HG03565 (cell line): ENCODE measurements at regions not wholly inside any gene's neighbourhood (a gene's known extent, or its start where the extent isn't known, plus 50 kb on each side); places are given as distances from the start of the nearest gene placed in this dataset.

Experiments used
- ATAC-seq: cut with Tn5 transposase; IDR thresholded peaks from one replicate; pipeline ENCODE4 v1.9.1; 2021; ENCODE audit warnings: mild to moderate bottlenecking, moderate library complexity; ENCODE audit not compliant: unreplicated experiment

DNA sequence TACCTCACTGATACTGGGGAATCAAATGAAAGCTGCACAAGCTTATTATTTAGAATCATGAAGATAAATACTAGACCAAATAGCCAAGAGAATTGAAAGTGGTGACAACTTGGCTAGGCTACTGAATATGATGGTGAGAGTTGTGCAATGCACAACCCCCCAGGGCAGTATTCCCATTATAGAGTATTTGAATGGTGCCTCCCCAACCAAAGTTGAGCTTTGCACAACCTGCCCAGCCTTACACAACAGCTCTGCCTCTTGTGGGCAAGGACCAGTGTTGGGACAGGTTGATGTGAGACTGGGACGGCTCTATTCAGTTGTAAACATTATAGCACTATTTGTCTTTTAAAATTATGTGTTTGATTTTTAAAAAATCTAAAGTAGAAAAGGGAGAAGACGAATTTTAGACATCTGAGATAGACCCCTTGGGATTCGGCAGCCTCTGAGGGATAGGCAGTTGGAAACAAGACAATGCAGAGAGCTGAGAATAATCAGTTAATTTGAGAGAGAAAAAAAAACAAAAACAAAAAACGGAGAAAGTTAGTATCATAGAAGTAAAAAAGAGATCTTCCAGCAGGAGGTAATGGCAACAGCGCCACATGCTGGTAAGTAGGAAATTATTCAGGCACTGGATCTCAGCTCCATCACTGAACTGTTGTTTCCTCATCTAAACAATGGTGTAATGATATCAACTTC is 91.0 kb upstream of the KCNA3 start:
- no peak for ATAC-seq

DNA sequence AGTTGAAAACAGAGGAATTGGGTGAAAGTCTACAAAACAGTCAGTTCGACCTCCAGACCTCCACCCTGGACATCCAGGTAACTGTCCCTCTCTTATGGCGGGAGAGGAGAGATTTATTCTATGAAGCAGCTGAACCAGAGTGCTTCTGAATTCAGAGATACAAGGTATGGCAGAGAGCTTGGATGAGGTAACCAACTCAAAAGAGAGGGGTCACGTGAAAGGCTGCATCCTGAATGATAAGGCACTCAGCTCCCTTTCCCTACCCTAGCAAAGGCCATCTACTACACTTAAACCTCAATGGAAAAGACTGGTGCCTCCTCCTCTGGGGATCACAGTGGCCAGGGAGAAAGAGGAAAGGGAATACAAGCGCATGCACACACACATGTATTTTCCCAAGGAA is 88.4 kb upstream of the KCNA3 start:
- ATAC-seq = no peak

DNA sequence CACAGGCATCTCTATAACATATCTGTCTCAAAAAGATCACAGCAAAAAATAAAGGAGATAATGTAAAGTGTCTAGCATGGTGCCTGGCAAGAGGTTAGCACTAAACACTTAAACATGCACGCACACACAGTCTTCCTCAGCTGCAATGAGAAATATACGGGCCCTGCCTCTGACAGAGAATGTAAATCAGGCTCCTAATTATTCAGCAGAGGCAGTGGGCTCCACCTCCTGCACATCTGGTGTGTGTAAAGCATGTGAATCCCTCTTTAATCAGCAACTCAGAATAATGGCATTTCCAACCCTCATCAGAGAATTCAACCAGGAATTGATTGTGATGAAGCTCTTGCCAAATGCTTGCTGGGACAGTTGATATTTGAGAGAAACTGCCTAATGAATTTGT is 85.6 kb upstream of the KCNA3 start:
- ATAC-seq = no peak

DNA sequence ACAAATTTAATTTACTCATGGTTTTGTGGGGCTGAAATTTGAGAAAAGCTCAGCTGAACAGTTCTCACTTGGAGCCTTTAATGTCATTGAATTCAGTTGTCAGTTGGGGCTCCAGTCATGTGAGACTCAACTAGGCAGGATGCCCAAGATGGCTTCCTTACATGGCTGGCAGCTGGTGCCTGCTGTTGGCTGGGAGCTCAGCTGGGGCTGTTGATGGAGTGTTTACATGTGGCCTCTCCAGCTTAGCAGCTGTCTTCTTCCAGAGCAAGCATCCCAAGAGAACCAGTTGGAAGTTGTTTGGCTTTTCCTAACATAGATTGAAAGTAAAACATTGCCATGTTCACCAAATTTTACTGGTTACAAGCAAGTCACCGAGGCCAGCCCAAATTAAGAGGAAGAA is 81.8 kb upstream of the KCNA3 start:
- no peak for ATAC-seq

DNA sequence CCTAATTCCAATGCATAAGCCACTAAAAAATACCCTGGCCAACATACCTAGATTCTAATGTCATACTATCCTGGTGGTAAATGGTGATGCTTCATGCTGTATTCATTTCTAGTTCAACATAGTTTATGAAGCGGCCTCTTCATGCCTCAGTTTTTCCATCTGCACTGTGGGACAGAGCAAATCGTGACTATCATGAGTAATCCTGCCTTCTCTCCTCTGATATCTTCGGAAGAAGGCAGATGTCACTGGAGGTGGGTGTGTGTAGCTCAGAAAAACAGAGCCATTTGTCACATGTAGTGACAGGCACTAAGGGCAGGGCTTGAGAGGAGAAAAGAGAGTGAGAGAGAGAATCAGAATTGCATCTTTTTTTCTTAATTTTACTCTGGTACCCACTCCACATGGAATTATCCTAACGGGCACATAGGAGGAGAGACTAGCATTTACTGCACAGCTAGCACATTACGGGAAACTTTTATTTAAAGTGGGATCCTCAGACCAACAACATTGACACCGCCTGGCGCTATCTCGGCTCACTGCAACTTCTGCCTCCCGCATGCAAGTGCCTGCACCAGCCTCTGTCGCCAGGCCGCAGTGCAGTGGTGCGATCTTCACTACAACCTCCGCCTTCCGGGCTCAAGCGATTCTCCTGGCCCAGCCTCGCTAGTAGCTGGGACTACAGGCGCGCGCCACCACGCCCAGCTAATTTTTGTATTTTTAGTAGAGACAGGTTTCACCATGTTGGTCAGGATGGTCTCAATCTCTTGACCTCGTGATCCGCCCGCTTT is 78.4 kb upstream of the KCNA3 start:
- ATAC-seq = no peak

DNA sequence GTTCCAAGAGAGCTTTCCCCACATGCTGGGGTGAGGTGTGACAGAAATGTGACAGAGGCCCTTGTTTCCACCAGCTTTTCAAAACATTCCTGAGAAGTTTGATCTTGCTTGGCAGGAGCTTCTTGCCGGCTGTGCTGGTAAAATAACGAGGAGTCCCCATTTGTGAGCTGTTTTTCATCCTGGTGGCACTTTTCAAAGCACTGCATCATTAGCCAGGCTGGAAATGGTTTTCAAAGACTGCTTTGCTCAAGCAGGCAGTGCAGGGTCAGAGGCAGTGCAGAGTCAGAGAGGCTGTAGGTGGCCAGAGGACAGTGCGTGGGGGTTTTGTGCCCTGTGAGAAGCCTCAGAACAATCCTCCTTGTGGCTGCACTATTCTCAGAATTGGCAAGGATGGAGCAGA is 75.8 kb upstream of the KCNA3 start:
- no peak for ATAC-seq

DNA sequence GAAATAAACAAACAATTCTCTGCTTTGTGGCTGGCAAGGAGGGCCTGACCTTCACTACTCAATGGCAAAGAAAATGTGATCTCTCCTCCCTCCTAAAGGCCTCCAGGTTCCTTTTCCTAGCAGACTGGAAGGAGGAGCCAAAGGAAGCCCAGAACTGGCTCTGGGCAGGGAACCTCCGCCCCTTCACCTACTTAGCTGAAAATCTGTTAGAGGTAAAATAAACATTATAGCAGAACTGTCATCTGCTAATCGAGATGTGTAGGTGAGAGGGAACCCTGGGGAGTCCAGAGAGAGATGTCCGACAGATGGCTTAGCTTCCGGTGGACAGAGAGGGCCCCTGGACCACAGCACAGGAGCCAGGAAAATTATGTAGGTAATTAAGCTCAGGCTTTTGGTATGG is 75.2 kb upstream of the KCNA3 start:
- ATAC-seq = no peak

DNA sequence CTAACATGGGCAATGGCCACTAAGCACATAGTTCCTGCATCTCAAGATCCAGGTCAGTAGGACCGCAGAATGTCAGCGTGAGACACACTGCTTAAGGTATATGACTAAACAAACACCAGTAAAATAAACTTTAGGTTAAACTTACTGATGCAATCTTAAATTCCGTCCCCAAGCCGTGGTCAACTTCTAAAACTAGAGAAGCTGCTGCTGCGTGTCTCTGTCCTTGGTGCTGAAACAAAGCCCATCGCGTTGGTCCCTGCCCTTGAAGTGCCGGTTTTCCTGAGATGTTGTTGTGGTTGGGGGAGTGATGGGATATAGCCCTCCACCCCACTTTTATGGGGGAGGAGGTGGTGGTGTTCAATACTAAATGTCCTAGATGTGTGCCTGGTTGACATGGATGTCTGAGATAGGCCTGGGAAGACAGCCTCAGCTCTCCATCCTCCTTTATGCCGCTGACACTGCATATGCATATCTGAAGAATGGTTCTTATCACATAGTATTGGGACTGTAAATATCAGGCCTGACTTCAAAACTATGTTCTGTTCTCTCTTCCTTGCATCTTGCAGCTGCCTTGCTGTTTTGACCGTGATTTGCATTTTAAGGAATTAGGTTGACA is 72.0 kb upstream of the KCNA3 start:
- ATAC-seq = no peak

DNA sequence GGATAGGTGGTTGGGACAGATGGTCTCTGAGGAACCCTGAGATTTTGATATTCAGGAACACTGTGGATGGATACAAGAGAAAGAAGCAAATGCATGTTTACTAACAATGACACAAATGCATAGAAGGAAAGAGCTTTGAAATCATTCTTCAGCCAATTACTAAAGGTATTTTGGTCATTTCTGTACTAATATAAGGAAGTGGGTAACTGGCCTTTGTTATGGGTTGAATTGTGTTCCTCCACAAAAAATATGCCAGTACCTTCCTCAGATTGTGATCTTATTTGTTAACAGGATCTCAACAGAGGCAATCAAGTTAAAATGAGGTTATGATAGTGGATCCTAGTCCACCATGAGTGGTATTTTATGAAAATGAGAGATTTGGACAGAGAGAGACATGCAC is 68.7 kb upstream of the KCNA3 start:
- no peak for ATAC-seq

DNA sequence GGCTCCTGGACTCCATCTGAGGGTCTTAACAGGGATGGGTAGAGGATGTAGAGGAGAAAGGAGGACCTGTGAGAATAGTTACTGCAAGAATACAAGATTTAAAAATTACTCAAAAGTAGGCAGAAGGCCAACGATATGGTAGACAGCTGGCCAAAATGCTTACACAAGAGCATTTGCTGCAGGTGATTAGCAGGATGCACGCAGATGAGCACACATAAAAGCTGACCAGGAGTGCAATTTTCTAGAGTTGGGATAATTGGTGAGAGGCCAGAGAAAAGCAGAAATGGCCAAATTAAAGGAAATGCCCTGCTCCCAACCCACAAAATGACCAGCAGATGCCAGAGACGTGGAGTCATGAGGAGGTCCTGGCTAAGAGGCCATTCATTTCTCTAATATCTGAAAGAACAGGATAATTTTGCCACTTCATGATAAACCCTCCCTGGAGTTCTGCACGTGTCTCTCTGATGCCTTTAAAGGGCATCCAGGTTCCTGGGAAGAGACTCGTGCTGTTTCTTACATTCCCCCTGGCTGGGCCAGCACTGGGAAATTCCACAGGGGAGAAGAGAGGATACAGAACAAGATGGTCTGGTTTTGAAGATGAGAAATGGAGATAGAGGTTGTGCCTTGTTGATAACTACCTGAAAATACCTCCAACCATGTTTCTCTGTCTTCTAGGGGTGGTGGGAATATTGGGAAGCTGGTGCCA is 62.3 kb upstream of the KCNA3 start:
- no peak for ATAC-seq

DNA sequence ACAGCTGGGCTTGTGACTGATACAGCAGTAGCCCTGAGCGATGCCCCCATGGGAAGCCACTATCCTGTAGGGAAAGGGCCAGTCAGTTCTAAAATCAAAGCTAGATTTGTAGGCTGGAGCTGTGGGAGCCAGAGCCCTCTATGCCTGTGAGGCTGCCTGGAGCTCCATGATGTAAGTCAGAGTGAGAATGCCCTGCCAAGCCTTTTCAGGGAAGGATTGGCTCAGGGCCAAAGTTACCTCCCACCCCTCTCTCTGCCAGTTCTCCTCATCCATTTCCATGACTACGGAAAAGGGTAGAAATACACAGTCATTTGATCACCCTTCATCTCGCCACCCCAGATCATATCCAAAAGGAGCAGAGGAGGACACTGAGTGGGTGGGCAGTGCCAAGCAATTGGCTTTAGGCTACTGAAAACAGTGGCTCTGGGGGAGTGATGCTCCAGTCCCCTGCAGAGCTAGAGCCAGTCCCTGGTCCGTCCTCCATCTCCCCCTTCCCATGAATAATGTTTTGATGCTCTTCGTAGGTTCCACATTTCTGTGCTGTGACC is 59.5 kb upstream of the KCNA3 start:
- no peak for ATAC-seq

DNA sequence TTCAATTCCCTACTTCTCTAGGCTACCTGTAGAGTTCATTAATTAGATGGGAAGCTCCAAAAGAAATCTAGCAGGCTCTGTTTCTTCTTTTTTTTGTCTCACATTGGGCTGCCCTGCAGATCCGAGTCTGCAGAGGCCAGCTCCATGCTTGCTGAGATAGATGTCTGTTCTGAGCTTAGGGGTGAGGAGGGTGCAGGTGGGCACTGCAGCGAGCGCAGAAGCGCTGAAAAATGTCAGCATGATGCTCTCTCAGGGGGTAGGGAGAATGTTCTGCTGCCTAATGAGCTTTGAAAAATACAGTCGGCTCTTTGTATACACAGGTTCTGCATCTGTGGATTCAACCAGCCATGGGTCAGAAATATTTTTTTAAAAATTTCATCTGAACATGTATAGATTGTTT is 56.8 kb upstream of the KCNA3 start:
- no peak for ATAC-seq

DNA sequence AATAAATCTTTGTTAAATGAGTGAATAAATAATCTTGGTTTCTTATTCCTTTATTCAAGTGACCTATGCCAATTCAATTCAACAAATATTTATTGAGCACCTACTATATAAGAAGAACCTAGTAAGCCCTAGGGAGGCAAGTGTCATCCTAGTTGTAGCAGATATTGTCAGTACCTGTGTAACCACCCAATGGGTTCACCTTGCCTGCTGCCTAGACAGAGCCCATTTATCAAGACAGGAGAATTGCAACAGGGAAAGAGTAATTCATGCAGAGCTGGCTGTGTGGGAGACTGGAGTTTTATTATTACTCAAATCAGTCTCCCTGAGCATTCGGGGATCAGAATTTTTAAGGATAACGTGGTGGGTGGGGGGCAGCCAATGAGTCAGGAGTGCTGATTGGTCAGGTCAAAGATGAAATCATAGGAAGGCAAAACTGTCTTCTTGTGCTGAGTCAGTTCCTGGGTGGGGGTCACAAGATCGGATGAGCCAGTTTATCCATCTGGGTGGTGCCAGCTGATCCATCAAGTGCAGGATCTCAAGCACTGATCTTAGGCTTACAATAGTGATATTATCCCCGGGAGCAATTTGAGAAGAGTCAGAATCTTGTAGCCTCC is 53.8 kb upstream of the KCNA3 start:
- ATAC-seq = no peak

DNA sequence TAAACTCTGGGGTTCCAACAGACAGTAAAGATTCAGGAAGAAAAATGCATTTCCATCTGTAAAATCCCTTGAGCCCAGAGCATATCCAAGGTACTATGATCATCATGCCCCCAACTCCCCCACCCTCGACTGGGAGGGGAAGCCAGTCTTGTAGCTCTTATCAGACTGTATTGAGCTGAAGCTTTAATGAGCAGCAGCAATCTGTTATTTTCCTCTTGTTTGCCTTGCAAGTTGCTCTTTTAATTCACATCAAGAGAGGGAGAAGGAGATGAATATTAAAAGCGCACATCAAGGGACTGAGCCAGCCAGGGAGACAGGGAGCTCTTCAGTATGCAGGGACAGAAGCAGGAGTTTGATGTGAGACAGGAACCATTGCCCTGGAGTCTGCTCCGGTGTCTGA is 52.5 kb upstream of the KCNA3 start:
- no peak for ATAC-seq

DNA sequence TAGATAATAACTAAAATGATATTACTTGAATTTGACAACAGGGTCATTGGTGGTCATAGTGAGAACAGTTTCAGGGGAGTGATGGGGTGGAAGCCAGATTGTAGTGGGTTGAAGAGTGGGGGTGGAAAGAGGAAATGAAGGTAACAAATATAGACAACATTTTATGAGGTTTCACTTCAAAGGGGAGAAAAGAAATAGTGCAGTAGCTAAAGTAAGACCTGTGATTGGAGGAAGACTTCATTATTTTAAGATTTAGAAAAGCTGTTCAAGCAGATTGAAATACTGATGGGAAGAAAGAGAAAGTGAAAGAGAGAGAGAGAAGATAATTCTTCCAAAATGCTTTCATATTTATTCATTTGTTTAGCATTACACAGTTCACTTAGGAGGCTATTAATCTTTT is 52.0 kb upstream of the KCNA3 start:
- ATAC-seq = peak; percentile 82
